H1 (cell line): ENCODE measurements at regions not wholly inside any gene's neighbourhood (a gene's known extent, or its start where the extent isn't known, plus 50 kb on each side); places are given as distances from the start of the nearest gene placed in this dataset.

ENCODE experiments used
- EZH2 ChIP-seq: fragments of 200-600 bp; sonication (generic); IDR thresholded peaks from 2 replicates; pipeline ENCODE4 v1.7.1; 2012; ENCODE audit warnings: low read depth, mild to moderate bottlenecking, moderate library complexity, low read length, inconsistent platforms; ENCODE audit not compliant: severe bottlenecking
- GTF2F1 ChIP-seq: IDR thresholded peaks from 2 replicates; pipeline ENCODE4 v1.6.1; 2012; ENCODE audit warnings: low read depth, low read length, improper control_type of control experiment, borderline replicate concordance
- HDAC6 ChIP-seq: IDR thresholded peaks from one replicate; pipeline ENCODE4 v1.7.1; 2012; ENCODE audit warnings: low read depth, mild to moderate bottlenecking, inconsistent platforms, low read length, moderate library complexity
- POLR2A ChIP-seq, 2 experiments: IDR thresholded peaks; 1 replicate in 1 of 2; 2 replicates in 1 of 2; pipeline ENCODE4 v1.6.1; 2011; ENCODE audit warnings: low read depth in 2 of 2, low read length in 2 of 2, mild to moderate bottlenecking in 2 of 2; ENCODE audit errors: control extremely low read depth in 1 of 2
- TF ChIP-seq, protein P1 (sequence below), 3 experiments: IDR thresholded peaks; 1 replicate in 2 of 3; 2 replicates in 1 of 3; pipeline versions ENCODE4 v1.5.1 to v1.6.1; 2011; ENCODE audit warnings: low read length in 3 of 3, mild to moderate bottlenecking in 3 of 3, inconsistent platforms in 2 of 3, low read depth in 1 of 3, moderate library complexity in 1 of 3; ENCODE audit not compliant: insufficient read depth in 1 of 3; ENCODE audit errors: control extremely low read depth in 1 of 3

- TF ChIP-seq EZH2 (no peak), POLR2A (IDR thresholded peaks at IDR 0.05; ENCODE audit: control extremely low read depth in 1 of 2, low read depth in 2 of 2, low read length in 2 of 2) (no peak), GTF2F1 (no peak), HDAC6 (no peak)
- TF ChIP-seq, protein P1, sequence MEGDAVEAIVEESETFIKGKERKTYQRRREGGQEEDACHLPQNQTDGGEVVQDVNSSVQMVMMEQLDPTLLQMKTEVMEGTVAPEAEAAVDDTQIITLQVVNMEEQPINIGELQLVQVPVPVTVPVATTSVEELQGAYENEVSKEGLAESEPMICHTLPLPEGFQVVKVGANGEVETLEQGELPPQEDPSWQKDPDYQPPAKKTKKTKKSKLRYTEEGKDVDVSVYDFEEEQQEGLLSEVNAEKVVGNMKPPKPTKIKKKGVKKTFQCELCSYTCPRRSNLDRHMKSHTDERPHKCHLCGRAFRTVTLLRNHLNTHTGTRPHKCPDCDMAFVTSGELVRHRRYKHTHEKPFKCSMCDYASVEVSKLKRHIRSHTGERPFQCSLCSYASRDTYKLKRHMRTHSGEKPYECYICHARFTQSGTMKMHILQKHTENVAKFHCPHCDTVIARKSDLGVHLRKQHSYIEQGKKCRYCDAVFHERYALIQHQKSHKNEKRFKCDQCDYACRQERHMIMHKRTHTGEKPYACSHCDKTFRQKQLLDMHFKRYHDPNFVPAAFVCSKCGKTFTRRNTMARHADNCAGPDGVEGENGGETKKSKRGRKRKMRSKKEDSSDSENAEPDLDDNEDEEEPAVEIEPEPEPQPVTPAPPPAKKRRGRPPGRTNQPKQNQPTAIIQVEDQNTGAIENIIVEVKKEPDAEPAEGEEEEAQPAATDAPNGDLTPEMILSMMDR (IDR thresholded peaks at IDR 0.05; ENCODE audit: control extremely low read depth in 1 of 3, insufficient read depth in 1 of 3, low read depth in 1 of 3, low read length in 3 of 3) = no peak
These were observed 627.2 kb upstream of the PKN2 start for GRCh38 chr1:88056881-88057280.
